ENCODE measurements at regions not wholly inside any gene's neighbourhood (a gene's known extent, or its start where the extent isn't known, plus 50 kb on each side); places are given as distances from the start of the nearest gene placed in this dataset.

DNA sequence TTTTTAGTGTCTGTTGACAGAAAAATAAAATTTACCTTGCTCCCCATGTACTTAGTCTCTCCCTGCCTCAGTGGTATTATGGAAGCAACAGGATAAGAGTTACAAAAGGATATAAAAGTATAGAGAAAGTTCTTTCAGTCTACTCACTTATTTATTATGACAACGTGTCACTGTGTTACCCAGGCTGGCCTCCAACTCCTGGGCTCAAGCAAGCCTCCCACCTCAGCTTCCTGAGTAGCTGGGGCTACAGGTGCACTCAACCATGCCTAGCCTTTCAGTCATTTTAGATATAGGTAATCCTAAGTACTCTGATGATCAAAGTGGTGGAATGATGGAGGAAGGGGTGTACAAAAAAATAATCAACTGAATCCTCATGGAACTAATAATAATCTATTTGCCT lies 215.2 kb upstream of the MKLN1 start:
- DNase-seq = no peak

DNA sequence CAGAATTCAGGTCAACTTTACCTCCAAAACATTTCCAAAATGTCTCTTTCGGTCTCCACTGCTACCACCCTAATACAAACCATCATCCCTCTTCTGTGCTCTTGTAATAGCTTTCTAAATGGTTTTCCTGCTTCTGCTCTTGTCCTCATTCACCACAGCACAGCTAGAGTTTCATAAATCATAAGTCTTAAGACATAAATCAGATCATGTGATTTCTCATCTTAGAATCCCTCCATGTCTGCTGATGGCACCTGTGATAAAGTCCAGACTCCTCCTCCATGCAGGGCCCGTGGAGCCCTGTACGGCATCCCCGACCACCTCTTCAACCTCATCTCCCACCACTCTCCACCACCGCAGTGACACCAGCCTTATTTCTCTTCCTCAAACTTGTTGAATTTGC lies 212.3 kb upstream of the MKLN1 start:
- DNase-seq = no peak

GRCh38 chr7:131117439-131117838 lies 210.2 kb upstream of the MKLN1 start:
- no peak for DNase-seq

DNA sequence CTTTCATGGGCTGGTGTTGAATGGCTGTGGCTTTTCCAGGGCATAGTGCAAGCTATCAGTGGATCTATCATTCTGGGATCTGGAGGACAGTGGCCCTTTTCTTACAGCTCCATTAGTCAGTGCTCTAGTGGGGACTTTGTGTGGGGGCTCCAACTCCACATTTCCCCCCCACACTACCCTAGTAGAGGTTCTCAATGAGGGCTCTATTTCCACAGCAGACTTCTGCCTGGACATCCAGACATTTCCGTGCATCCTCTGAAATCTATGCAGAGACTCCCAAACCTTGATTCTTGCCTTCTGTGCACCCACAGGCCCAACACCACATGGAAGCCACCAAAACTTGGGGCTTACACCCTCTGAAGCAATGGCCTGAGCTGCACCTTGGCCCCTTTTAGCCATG lies 208.3 kb upstream of the MKLN1 start:
- DNase-seq = no peak

DNA sequence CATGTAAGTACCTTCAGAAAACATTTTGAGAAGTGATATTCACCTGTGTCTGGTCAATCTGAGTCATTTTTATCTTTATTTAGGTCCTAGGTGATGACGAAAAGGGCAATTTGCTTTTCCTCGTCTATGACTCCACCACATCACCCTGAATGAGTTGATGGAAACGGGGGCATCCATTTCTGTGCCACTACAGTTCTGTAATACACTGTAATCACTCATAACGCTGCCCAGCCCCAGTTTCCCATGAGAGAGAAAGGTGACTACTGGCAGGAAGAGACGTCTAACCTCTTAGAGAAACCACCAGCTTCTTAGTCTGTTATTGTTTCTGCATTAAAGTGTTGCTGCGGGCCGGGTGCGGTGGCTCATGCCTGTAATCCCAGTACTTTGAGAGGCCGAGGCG lies 205.3 kb upstream of the MKLN1 start:
- no peak for DNase-seq

DNA sequence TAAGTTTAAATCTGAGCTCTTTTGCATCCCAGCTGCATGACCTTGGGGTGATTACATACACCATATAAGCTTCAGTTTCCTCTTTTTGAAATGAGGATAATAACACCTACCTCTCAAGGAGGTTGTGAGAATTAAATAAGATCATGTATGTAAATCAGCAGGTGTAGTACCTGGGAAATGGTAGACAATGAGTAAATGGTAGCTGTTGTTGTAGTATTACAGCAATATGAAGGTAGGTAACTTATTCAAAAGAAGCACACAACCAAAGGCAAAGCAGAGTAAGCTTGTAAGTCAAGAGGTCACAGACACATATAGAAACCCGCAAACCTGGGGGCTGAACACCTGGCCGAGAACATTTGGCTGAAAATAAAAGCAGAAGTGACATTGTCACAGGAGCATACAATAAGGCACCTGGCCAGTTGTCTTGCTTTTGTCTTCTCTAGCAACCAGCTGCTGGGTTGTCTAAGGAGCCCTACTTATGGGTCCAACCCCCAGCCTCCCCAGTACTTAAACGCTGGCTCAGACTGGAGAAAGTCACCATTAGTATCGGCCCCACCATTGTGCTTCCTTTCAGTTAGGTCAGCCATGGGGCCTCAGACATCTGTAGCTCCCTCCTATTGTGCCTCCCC lies 203.6 kb upstream of the MKLN1 start:
- no peak for DNase-seq

DNA sequence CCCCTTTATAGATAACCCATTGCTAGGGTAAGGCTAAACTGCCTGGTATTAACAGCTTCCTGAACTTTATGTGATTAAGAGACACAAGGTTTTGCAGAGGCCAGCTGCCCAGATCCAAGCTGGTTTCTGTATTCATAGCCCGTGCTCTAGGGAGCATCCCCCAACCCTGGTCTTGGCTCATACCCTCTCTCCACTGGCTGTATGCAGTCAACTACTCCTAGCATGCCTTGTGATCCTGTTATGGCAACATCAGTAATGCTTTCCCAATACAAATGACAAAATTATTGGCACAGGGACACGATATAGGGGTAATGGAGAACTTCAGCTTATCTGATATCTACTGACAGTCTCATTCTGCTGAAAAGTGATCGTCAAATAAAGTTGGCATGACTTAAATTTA lies 202.8 kb upstream of the MKLN1 start:
- no peak for DNase-seq

DNA sequence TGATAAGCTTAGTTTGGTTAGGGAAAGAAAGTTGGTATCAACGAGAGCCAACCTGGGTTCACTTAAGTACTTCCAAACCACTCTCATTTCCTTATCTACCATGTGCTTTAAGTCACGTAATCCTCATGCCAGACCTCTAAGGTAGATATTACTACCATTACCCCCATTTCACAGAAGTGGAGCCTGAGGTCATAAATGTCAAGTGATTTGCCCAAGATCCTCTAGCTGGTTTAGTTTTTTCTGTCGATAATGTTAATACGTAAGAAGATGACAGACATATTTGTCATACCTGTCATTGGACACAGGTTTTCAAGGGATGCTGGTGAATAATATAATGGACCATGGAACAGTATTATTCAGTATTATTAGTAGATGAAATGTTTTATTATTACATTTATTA lies 197.4 kb upstream of the MKLN1 start:
- no peak for DNase-seq

- DNase-seq = no peak
These were observed 196.5 kb upstream of the MKLN1 start for GRCh38 chr7:131131012-131131745.

DNA sequence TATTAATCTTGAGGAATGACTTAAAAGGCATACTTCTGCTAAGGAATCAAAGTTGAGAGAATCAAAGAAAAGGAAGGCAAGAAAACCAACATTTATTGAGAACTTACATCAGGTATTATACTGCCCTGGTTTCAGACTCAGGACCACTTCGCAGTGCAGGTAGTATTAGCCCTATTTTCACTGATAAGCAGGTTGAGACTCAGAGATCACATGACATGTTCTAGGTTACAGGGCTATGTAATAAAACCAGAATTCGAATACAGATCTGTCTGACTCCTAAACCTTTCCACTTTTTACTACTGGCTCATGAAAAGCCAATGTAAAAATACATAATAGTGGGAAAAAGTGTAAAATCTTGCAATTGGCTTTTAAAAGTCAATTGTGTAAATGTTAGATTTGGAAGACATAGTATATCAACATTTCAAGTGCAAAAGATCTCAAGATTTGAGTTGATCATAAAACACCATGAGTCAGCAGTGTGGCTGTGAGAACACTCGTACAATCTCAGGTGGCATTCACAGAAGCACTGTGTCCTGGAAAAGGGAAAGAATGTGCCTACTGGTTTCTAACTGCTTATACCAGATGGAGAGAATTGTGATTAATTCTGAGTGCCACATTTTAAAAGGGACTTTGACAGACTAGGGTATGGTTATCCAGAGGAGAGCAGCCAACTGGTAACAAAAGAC lies 195.8 kb upstream of the MKLN1 start:
- DNase-seq = no peak

DNA sequence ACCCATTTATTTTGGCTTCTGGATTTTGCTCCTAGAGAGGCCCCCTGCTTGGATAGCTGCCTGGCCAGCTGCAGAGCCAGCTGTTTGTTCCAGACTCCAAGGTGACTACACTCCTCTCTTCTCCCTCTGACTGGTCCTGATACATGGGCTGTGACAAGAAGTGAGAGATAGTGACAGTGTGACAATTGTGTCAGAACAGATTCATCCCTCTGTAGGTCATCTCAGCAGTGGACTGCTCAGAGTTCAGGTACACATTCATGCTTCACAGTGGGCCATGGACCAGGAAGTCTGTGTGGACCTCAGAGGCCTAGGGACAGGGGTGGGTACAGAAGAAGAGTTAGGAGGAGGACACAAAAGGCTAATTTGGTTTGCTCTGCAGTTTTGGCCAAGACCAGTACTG lies 188.2 kb upstream of the MKLN1 start:
- no peak for DNase-seq

GRCh38 chr7:131141443-131141967 lies 186.2 kb upstream of the MKLN1 start:
- no peak for DNase-seq

DNA sequence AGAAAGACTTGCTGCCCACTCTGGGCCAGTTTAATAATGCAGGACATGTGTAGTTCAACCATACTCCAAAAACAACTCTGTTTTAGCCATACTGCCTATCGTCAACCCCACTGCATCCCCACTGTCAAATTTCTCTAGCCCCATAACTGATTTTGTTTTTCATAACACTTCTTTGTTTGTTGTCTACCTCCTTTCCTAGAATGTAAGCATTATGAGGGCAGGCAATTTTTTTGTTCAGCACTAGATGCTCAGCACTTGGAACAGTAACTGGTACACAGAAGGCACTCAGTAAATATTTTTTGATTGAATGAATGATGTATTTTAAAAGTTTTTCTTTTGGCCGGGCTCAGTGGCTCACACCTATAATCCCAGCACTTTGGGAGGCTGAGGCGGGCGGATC lies 183.8 kb upstream of the MKLN1 start:
- DNase-seq = no peak

DNA sequence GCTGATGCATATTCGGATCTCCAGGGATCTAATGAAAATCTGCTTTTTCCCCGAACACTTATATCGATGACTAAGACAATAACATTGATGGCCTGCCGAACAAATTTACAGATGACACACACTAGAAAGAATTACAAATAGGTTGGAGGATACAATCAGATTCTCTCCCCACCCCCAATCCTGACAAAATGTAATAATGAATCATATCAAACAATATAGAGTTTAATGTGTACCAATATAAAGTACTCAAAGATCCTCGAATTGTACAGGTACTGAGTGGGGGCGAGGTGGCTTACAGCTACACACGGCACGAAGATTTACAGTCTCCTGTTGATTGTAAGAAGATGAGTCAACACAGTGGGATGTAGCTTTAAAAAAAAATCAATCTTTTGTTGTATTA lies 182.7 kb upstream of the MKLN1 start:
- no peak for DNase-seq

GRCh38 chr7:131145770-131146169 lies 181.9 kb upstream of the MKLN1 start:
- no peak for DNase-seq

DNA sequence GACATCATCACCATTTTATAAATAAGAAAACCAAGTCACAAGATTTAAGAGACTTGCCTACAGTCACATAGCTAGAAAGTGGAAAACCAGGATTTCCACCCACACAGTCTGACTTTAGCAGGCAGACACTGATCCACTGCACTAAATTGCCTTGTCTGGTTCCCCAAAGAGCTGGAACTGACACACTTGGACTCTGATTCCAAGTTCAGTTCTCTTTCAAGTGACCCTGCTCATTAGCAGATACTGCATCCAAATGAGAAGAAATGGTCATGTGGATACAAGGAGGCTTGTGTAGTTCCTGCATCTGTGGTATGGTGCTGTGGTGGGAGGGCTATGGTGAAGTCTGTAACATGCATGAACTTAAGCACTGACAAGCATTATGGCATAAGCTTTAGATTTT lies 180.1 kb upstream of the MKLN1 start:
- DNase-seq = no peak

GRCh38 chr7:131148258-131148657 lies 179.4 kb upstream of the MKLN1 start:
- DNase-seq = no peak

DNA sequence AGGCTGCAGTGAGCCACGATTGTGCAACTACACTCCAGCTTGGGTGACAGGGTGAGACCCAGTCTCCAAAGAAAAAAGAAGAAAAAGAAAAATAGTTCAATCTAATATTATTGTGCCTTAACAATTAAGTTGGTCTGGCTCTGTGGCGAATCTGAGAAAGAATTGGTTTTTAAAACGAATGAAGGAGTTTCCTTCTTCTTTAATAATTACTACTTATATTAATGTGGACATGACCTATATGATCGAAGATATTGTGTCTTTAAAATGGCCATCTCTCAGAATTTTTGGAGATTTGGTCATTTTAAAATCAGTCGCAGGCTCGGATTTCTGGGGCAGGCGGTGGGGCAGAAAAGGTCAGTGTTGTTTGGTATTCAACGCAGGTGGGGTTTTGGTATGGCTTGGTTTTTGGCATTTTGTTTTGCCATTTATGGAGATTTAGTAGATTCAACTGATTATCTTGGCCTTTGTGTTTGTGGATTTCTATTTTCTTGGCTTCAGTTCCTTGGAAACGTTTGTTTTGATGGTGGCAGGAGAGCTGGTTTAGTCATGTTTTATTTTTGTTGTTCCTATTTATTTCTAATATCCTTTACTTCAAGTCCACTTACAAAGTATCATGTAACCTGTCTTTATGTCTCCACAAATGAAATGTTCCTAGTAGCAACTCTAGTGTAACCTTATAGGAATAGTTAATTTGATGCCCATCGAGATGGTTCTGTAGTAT lies 178.8 kb upstream of the MKLN1 start:
- DNase-seq = no peak

- DNase-seq = no peak
These were observed 178.3 kb upstream of the MKLN1 start for GRCh38 chr7:131149429-131149773.

DNA sequence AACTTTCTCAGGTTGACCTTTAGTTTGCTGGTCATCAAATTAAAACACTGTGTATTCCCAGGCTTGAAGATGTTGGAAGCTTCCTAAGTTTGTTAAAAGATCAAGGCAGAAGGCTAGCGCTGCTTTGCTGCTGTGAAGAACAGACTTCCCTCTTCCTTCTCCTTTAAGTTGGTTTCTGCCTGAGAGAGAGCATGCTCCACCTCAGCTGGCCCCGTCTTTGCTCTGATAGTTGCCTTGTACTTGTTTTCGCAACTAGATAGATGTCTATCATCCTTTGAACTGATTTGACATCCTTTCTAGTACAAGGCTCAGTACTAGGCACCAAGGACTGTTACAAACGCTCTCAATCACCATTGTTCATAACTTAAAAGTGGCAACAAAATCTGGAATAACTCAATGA lies 177.8 kb upstream of the MKLN1 start:
- DNase-seq = no peak

DNA sequence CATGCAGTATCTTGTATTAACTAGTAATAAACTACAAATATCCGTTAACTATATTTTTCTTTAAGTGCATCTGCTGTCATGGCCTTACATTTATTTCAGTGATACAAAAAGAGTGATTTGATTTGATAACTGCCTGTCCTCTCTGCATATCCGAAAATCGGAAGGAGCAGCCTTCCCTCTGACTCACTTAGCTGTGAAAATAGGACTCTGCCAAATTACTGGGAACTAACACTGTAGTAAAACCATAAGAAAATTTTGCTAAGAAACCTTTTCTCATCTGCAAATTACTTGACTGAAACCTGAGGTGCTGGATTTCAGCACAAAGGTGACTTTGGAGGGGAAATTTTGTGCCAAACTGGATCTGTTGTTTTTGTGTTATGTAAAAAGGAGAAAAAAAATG lies 176.6 kb upstream of the MKLN1 start:
- no peak for DNase-seq

- no peak for DNase-seq
These were observed 174.9 kb upstream of the MKLN1 start for GRCh38 chr7:131152766-131153165.

DNA sequence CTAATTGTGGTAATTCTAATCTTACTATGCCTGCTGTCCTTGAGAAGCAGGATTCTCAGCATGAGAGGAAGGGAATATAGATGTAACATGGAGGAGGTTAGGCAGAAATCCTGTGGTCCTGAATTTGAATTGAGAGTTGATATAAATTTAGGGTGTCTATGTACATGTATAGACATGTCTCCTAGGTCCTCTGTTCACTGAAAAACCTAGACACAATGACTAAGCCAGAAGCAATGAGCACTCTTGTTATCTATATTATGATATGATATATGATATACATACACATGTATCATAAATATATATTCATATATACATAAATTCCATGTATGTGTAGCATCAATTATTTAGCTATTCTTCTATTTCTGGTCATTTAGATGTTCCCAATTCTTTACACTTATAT lies 173.3 kb upstream of the MKLN1 start:
- DNase-seq = no peak
